H1 (cell line): ENCODE measurements at regions not wholly inside any gene's neighbourhood (a gene's known extent, or its start where the extent isn't known, plus 50 kb on each side); places are given as distances from the start of the nearest gene placed in this dataset.

Experiments
- BACH1 ChIP-seq: IDR thresholded peaks from 2 replicates; pipeline ENCODE4 v1.6.1; 2012; ENCODE audit warnings: low read length, improper control_type of control experiment
- CBX8 ChIP-seq: fragments of 300-800, 300-1000 bp; sonication (generic); IDR thresholded peaks from 2 replicates; pipeline ENCODE4 v1.7.1; 2016; ENCODE audit warnings: low read depth, low read length, borderline replicate concordance
- CTCF ChIP-seq, 3 experiments: IDR thresholded peaks; 1 replicate in 2 of 3; 2 replicates in 1 of 3; pipeline versions ENCODE4 v1.5.1 to v1.6.1; 2011; ENCODE audit warnings: low read length in 3 of 3, mild to moderate bottlenecking in 3 of 3, inconsistent platforms in 2 of 3, low read depth in 1 of 3, moderate library complexity in 1 of 3; ENCODE audit not compliant: insufficient read depth in 1 of 3; ENCODE audit errors: control extremely low read depth in 1 of 3
- E2F6 ChIP-seq: IDR thresholded peaks from 2 replicates; pipeline ENCODE4 v1.6.1; 2012; ENCODE audit warnings: inconsistent platforms
- EP300 ChIP-seq, 2 experiments: IDR thresholded peaks; 1 replicate in 1 of 2; 2 replicates in 1 of 2; pipeline ENCODE4 v1.6.1; 2011 to 2012; ENCODE audit warnings: low read depth in 2 of 2, low read length in 2 of 2, mild to moderate bottlenecking in 2 of 2, borderline replicate concordance in 1 of 2, inconsistent platforms in 1 of 2, moderate library complexity in 1 of 2
- EZH2 ChIP-seq: fragments of 200-600 bp; sonication (generic); IDR thresholded peaks from 2 replicates; pipeline ENCODE4 v1.7.1; 2012; ENCODE audit warnings: low read depth, mild to moderate bottlenecking, moderate library complexity, low read length, inconsistent platforms; ENCODE audit not compliant: severe bottlenecking
- KDM1A ChIP-seq: fragments of 200-600, 300-600 bp; sonication (generic); IDR thresholded peaks from 2 replicates; pipeline ENCODE4 v1.7.1; 2016; ENCODE audit warnings: mild to moderate bottlenecking, low read length, borderline replicate concordance
- MAX ChIP-seq: IDR thresholded peaks from 2 replicates; pipeline ENCODE4 v1.6.1; 2012; ENCODE audit warnings: inconsistent platforms
- POLR2A ChIP-seq, 2 experiments: IDR thresholded peaks; 1 replicate in 1 of 2; 2 replicates in 1 of 2; pipeline ENCODE4 v1.6.1; 2011; ENCODE audit warnings: low read depth in 2 of 2, low read length in 2 of 2, mild to moderate bottlenecking in 2 of 2; ENCODE audit errors: control extremely low read depth in 1 of 2
- POLR2AphosphoS5 ChIP-seq: IDR thresholded peaks from 2 replicates; pipeline ENCODE4 v1.6.1; 2011; ENCODE audit warnings: low read depth, low read length
- RAD21 ChIP-seq, 2 experiments: IDR thresholded peaks in 1 of 2; conservative IDR thresholded peaks in 1 of 2; 2 replicates each; pipeline ENCODE4 v1.6.1; 2011; ENCODE audit warnings: low read depth in 2 of 2, low read length in 2 of 2, improper control_type of control experiment in 1 of 2, inconsistent platforms in 1 of 2, mild to moderate bottlenecking in 1 of 2, moderate library complexity in 1 of 2
- TAF1 ChIP-seq: IDR thresholded peaks from 2 replicates; pipeline ENCODE4 v1.6.1; 2011; ENCODE audit warnings: mild to moderate bottlenecking, low read depth, low read length
- YY1 ChIP-seq: IDR thresholded peaks from 2 replicates; pipeline ENCODE4 v1.6.1; 2011; ENCODE audit warnings: low read depth, mild to moderate bottlenecking, low read length

- no peak for TF ChIP-seq CTCF (IDR thresholded peaks at IDR 0.05; ENCODE audit: control extremely low read depth in 1 of 3, insufficient read depth in 1 of 3, low read depth in 1 of 3, low read length in 3 of 3)
- no peak for TF ChIP-seq MAX
- TF ChIP-seq YY1 = no peak
- TF ChIP-seq CBX8 = no peak
- TF ChIP-seq POLR2AphosphoS5 = no peak
- TF ChIP-seq RAD21 (IDR thresholded peaks at IDR 0.05 in 1 of 2, conservative IDR thresholded peaks at IDR 0.05 in 1 of 2; ENCODE audit: low read depth in 2 of 2, low read length in 2 of 2) = no peak
- TF ChIP-seq POLR2A (IDR thresholded peaks at IDR 0.05; ENCODE audit: control extremely low read depth in 1 of 2, low read depth in 2 of 2, low read length in 2 of 2) = no peak
- TF ChIP-seq KDM1A = no peak
- no peak for TF ChIP-seq EP300 (IDR thresholded peaks at IDR 0.05; ENCODE audit: borderline replicate concordance in 1 of 2, low read depth in 2 of 2, low read length in 2 of 2)
- no peak for TF ChIP-seq TAF1
- no peak for TF ChIP-seq EZH2
- no peak for TF ChIP-seq BACH1
- TF ChIP-seq E2F6 = no peak
Measured at GRCh38 chr10:128373071-128373749, 247.0 kb upstream of the MKI67 start.
